Cardiac fibroblast (primary cell): ENCODE measurements at regions not wholly inside any gene's neighbourhood (a gene's known extent, or its start where the extent isn't known, plus 50 kb on each side); places are given as distances from the start of the nearest gene placed in this dataset.

Source experiments
- DNase-seq, 2 donors: peaks; one replicate each; pipeline versions ENCODE4 v3.0.0 to v3.0.0-alpha.2; 2010; ENCODE audit warnings: low read depth in 2 of 2
- H3K4me3 ChIP-seq, 2 donors: replicated peaks in 1 of 2; 1 replicate in 1 of 2; 2 replicates in 1 of 2; pipeline ENCODE4 v1.5.1; 2011; ENCODE audit warnings: low read depth in 2 of 2, low read length in 2 of 2, mild to moderate bottlenecking in 2 of 2, moderate library complexity in 1 of 2
- TF ChIP-seq, protein P1 (sequence below): IDR thresholded peaks from one replicate; pipeline ENCODE4 v1.5.1; 2011; ENCODE audit warnings: low read depth, mild to moderate bottlenecking, low read length, inconsistent platforms

DNA sequence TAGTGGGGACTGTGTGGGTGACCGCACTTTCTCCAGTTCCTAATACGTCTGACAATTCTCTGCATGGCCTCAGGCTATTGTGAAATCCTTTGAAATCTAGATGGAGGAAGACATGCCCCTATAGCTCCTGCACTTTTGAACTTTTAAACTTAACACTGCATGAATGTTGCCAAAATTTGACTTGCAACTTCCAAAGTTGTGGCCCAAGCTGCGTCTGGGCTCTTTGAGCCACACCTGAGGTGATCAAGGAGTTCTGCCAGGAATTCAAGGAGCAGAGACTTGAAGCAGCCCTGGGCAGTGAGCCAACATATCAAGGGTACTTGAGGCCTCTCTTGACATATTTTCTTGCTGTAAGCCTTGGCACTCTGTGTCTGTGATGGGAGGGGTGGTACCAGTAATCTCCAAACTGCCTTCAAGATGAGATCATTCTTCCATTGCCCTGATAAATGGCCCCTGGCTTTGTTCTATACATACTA is 1336.1 kb upstream of the CDH9 start:
- no peak overlapping the region for H3K4me3 ChIP-seq
- no peak for DNase-seq
- TF ChIP-seq, protein P1, sequence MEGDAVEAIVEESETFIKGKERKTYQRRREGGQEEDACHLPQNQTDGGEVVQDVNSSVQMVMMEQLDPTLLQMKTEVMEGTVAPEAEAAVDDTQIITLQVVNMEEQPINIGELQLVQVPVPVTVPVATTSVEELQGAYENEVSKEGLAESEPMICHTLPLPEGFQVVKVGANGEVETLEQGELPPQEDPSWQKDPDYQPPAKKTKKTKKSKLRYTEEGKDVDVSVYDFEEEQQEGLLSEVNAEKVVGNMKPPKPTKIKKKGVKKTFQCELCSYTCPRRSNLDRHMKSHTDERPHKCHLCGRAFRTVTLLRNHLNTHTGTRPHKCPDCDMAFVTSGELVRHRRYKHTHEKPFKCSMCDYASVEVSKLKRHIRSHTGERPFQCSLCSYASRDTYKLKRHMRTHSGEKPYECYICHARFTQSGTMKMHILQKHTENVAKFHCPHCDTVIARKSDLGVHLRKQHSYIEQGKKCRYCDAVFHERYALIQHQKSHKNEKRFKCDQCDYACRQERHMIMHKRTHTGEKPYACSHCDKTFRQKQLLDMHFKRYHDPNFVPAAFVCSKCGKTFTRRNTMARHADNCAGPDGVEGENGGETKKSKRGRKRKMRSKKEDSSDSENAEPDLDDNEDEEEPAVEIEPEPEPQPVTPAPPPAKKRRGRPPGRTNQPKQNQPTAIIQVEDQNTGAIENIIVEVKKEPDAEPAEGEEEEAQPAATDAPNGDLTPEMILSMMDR: no peak

DNA sequence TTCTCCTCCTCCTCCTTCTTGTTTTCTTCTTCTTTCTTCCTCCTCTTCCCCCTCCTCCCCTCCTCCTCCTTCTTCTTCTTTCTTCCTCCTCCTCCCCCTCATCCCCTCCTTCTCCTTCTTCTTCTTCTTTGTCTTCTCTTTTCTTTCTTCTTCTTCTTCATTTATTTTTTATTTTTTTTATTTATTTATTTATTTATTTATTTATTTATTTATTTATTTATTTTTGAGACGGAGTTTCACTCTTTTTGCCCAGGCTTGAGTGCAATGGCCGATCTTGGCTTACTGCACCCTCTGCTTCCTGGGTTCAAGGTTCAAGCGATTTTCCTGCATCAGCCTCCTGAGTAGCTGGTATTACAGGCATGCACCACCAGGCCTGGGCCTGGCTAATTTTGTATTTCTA is 1332.5 kb upstream of the CDH9 start:
- TF ChIP-seq, protein P1: no peak
- H3K4me3 ChIP-seq: no peak overlapping the region
- no peak for DNase-seq

DNA sequence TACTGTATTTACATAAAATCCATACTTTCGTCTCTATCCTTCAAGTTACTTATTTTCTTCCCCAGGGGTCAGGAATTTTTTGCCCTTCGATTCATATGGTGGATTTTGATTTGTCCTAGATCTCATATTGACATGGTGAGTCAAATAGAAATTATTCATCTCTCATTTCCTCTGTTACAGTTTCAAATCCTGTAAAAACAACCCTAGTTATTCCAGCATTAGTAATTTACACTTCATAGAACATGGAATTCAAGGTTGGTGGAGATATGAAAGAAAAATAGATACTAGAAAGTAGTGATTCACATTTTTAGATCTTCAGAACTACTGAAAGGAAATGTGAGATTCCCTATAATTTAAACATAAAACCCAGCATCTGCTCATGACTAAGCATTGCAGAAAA is 1331.0 kb upstream of the CDH9 start:
- no peak for DNase-seq
- TF ChIP-seq, protein P1: no peak
- no peak overlapping the region for H3K4me3 ChIP-seq

DNA sequence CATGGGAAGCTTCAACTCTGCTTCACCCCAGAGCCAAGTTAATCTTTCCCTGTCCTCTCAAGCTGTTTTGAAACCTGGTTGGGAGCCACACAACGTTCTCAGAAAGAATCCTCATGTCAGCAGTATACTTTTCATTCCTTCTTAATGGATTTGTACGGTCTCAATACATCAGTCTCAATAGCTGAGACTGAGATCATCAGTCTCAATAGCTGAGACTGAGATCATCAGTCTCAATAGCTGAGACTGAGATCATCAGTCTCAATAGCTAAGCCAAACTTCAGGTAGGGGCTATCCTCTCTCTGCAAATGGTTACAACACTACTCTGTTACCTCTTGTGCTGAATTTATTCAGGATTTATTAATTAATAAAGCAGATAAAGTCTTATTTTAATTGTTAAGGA is 1317.4 kb upstream of the CDH9 start:
- DNase-seq: no peak
- TF ChIP-seq, protein P1: no peak
- H3K4me3 ChIP-seq: no peak overlapping the region

DNA sequence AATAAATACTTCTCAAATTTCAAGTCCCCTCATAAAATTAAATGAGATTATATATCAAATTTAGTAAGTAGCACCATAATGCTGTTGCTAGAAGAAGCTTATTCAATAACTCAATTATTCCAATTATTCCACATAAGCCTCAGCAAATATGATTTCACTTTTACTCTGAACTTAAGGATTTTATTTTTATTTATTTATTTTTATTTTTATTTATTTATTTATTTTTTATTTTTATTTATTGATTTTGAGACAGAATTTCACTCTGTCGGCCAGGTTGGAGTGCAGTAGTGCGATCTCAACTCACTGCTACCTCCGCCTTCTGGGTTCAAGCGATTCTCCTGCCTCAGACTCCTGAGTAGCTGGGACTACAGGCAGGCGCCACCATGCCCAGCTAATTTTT is 1308.3 kb upstream of the CDH9 start:
- H3K4me3 ChIP-seq: no peak overlapping the region
- TF ChIP-seq, protein P1: no peak
- no peak for DNase-seq

DNA sequence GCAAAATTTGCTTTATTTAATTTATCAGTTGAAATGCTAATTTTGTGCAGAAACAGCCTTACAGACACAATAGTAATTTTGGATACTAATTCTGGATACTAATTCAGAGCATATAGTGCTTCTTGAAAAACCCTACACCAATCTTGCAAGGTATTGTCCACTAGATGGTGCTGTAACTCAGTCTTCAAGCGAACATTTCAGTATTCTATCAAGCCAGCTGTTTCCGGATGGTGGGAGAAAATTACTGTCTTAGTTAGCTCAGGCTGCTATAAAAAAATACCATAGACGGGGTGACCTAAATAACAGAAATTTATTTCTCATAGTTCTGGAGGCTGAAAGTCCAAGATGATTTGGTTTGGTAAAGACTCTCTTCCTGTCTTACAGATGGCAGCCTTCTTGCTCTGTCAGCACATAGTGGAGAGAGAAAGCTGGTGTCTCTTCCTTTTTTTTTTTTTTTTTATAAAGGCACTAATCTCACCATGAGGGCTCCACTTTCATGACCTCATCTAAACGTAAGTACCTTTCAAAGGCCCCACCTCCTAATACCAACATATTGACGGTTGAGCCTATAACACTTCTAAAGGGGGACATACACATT is 1306.5 kb upstream of the CDH9 start:
- TF ChIP-seq, protein P1: no peak
- DNase-seq: peak; percentile 45 to 55

DNA sequence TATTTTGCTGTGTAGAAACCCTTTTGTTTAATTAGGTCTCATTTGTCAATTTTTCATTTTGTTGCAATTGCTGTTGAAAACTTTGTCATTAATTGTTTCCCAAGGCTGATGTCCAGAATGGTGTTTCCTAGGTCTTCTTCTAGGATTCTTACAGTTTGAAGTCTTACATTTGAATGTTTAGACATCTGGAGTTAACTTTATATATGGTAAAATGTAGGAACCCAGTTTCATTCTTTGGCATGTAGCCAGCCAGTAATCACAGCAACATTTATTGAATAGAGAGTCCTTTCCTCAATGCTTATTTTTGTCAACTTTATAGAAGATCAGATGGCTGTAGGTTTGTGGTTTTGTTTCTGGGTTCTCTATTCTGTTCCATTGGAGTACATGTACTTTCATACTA is 1290.8 kb upstream of the CDH9 start:
- no peak overlapping the region for H3K4me3 ChIP-seq
- DNase-seq: no peak
- TF ChIP-seq, protein P1: no peak

More for the DNA sequence above, 1306.5 kb upstream of the CDH9 start:
- H3K4me3 ChIP-seq: no peak overlapping the region
